Lung (tissue), 11 donors: ENCODE measurements at regions not wholly inside any gene's neighbourhood (a gene's known extent, or its start where the extent isn't known, plus 50 kb on each side); places are given as distances from the start of the nearest gene placed in this dataset.

ENCODE experiments used
- ATAC-seq: fragments of 200-7000 bp; cut with Tn5 transposase; one replicate; pipeline ENCODE4 v1.9.1; 2020; ENCODE audit warnings: moderate number of reproducible peaks; ENCODE audit not compliant: insufficient read depth, low FRiP score
- DNase-seq, 3 donors: peaks; one replicate each; pipeline ENCODE4 v3.0.0-alpha.2; 2013 to 2017
- H3K27ac ChIP-seq, 2 donors: one replicate each; pipeline ENCODE4 v1.5.1; 2013; ENCODE audit warnings: mild to moderate bottlenecking in 2 of 2, moderate library complexity in 2 of 2, control low read depth in 1 of 2, inconsistent platforms in 1 of 2, low read depth in 1 of 2, low read length in 1 of 2
- H3K27me3 ChIP-seq, 3 donors: one replicate each; pipeline ENCODE4 v1.5.1; 2013; ENCODE audit warnings: low read length in 2 of 3; ENCODE audit not compliant: control insufficient read depth in 3 of 3, insufficient read depth in 3 of 3
- H3K36me3 ChIP-seq, 4 donors: one replicate each; pipeline ENCODE4 v1.5.1; 2013; ENCODE audit warnings: low read length in 4 of 4, mild to moderate bottlenecking in 1 of 4, moderate library complexity in 1 of 4; ENCODE audit not compliant: control insufficient read depth in 4 of 4, insufficient read depth in 4 of 4
- H3K4me1 ChIP-seq, 5 donors: one replicate each; pipeline ENCODE4 v1.5.1; 2013; ENCODE audit warnings: low read length in 5 of 5, mild to moderate bottlenecking in 2 of 5, moderate library complexity in 1 of 5; ENCODE audit not compliant: control insufficient read depth in 5 of 5, insufficient read depth in 5 of 5
- H3K4me3 ChIP-seq: one replicate; pipeline ENCODE4 v1.5.1; 2013; ENCODE audit warnings: mild to moderate bottlenecking, control low read depth, moderate library complexity
- H3K9ac ChIP-seq, 2 donors: one replicate each; pipeline ENCODE4 v1.5.1; 2013; ENCODE audit warnings: low read length in 2 of 2, control low read depth in 1 of 2; ENCODE audit not compliant: insufficient read depth in 1 of 2
- H3K9me3 ChIP-seq, 4 donors: one replicate each; pipeline ENCODE4 v1.5.1; 2013; ENCODE audit warnings: low read length in 3 of 4, mild to moderate bottlenecking in 1 of 4, moderate library complexity in 1 of 4; ENCODE audit not compliant: control insufficient read depth in 4 of 4, insufficient read depth in 3 of 4
- WGBS, 2 donors: extraction: QIAGEN DNeasy Blood & Tissue Kit; methylation state at CpG; one replicate each; pipeline ENCODE4 v1.1.7; 2013; 5-methylcytosine and 5-hydroxymethylcytosine counted together
- TF ChIP-seq, protein P1 (sequence below): IDR thresholded peaks from 2 replicates; pipeline ENCODE4 v1.5.1; 2012; ENCODE audit warnings: mild to moderate bottlenecking; ENCODE audit errors: control extremely low read depth, extremely low read depth
- donor health status: control.
- donor health status: control.
- donor health status: Bipolar disorder and iron deficiency.
- donor health status: healthy.
- donor health status: DM: yes; HTN: yes; CAD: no.

DNA sequence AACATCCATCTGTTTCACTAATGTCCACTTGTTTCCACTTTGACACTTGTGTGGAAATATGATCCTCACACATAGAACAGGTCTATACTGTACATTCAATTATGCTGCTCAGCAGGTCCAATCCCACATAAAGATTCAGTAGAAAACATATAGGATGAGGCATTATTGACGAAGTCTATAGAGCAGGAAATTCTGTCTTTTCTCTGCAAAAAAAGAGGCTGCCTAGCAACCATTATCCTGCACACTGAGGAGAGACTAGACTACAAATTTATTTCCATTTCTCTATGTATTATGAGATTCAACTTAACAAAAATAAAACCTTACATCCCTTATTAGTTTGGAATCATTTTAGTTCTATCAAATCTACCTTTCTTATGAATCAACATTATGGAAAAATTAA, 204.6 kb upstream of the POM121L12 start:
- Histone ChIP-seq H3K9ac (no peak overlapping the region), H3K4me3 (no peak overlapping the region), H3K36me3 (no peaks in the 10 kb centered on the region), H3K9me3 (peaks cover 0 to 2% (median 0%) of the 10 kb centered on the region in 4 donors), H3K27ac (no peak overlapping the region), H3K27me3 (no peaks in the 10 kb centered on the region), H3K4me1 (no peaks in the 10 kb centered on the region)
- WGBS, 2 donors, result 69 to 89% methylated on average over 1 of the region's 1 CpG
- ATAC-seq (no peak), DNase-seq (no peak)
- TF ChIP-seq, protein P1, sequence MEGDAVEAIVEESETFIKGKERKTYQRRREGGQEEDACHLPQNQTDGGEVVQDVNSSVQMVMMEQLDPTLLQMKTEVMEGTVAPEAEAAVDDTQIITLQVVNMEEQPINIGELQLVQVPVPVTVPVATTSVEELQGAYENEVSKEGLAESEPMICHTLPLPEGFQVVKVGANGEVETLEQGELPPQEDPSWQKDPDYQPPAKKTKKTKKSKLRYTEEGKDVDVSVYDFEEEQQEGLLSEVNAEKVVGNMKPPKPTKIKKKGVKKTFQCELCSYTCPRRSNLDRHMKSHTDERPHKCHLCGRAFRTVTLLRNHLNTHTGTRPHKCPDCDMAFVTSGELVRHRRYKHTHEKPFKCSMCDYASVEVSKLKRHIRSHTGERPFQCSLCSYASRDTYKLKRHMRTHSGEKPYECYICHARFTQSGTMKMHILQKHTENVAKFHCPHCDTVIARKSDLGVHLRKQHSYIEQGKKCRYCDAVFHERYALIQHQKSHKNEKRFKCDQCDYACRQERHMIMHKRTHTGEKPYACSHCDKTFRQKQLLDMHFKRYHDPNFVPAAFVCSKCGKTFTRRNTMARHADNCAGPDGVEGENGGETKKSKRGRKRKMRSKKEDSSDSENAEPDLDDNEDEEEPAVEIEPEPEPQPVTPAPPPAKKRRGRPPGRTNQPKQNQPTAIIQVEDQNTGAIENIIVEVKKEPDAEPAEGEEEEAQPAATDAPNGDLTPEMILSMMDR, result no peak

DNA sequence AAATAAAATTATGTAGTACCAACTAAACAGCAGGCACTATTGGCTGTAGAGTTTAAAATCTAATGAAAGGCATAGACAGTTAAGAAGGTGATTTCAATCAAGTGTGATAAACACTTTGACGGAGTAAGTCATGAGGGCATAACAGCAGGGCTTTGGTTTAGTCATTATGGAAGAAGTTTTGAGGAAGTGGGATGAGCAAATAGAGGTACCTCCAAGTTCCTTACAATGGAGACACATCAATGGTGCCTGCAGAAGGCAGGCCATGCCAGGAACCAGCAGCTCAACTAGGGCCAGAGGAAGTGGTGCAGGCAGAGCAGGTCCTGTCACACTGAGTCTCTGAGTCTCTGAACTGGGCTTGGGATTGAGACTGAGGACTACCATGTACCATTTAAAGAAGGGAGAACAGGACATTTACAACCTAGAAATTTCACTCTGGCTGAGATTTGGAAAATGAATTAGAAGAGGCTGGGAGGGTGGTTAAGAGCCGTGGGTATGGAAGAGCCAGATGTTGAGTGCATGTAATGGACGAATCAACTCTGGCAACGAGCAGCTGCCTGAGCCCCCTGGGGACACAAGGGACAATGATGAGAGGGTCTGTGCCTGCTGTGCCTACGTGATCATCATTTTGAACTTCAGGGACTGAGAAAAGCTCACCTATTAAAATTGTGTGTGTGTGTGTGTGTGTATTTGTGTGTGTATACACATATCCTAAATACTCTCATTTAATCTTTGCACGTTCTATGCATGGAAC, 208.7 kb upstream of the POM121L12 start:
- Histone ChIP-seq H3K27me3 (no peaks in the 10 kb centered on the region), H3K36me3 (no peaks in the 10 kb centered on the region), H3K4me1 (no peaks in the 10 kb centered on the region), H3K9ac (no peak overlapping the region), H3K4me3 (no peak overlapping the region), H3K27ac (no peak overlapping the region), H3K9me3 (peaks cover 0 to 4% (median 4%) of the 10 kb centered on the region in 4 donors)
- 72 to 84% methylated on average over 6 of the region's 6 CpGs for WGBS, 2 donors
- ATAC-seq (no peak), DNase-seq (no peak)
- TF ChIP-seq, protein P1, result no peak

DNA sequence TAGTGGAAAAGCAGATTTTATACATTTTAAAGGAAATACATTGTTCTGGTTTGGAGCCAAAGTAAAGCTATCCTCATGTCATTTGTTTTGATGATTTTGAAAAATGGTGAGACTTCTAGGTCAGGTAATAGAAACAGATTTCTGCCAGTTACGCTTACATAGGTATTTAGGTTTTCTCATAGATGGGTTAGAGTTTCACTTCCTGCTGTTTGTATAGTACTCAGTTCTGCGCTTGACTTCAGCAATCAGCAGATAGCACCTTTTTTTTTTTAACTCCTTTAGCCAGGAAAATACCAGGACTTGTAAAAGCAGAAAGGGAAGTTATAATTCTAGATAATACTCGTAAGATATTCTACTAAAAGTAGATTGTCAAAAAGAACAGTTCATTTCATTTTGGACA, 209.8 kb upstream of the POM121L12 start:
- no peaks in the 10 kb centered on the region for H3K27me3 ChIP-seq
- 15 to 32% methylated on average over 3 of the region's 3 CpGs for WGBS, 2 donors
- no peaks in the 10 kb centered on the region for H3K36me3 ChIP-seq
- no peak overlapping the region for H3K27ac ChIP-seq
- H3K4me1 ChIP-seq, result no peaks in the 10 kb centered on the region
- no peak overlapping the region for H3K9ac ChIP-seq
- peaks cover 0 to 9% (median 5%) of the 10 kb centered on the region in 4 donors for H3K9me3 ChIP-seq
- TF ChIP-seq, protein P1, result no peak
- no peak for ATAC-seq
- DNase-seq, result no peak
- no peak overlapping the region for H3K4me3 ChIP-seq

DNA sequence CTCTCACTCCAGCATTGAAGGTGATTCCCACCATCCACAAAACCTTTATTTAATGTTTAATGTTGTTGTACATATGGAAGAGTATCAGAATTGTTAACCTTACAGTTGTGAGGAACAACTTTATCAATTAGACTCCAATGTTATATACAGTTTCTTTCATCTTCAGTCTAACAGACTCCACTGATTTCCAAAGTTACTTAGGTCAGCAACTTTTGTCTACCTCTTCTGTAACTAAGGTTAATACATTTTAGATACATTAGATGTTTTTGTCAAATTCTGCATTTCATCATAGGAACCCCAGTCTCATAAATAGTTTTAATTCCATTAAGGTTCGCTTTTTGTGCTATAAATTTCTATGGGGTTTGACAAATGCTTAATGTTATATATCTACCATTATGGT, 223.9 kb upstream of the POM121L12 start:
- ATAC-seq (no peak), DNase-seq (no peak)
- Histone ChIP-seq H3K27me3 (no peaks in the 10 kb centered on the region), H3K27ac (no peak overlapping the region), H3K9ac (no peak overlapping the region), H3K36me3 (no peaks in the 10 kb centered on the region), H3K4me3 (no peak overlapping the region), H3K9me3 (peaks cover 0 to 7% (median under 1%) of the 10 kb centered on the region in 4 donors), H3K4me1 (no peaks in the 10 kb centered on the region)
- 83% methylated on average over 1 of the region's 1 CpG for WGBS, 2 donors
- TF ChIP-seq, protein P1, result no peak
